GM19240 (cell line): ENCODE measurements at regions not wholly inside any gene's neighbourhood (a gene's known extent, or its start where the extent isn't known, plus 50 kb on each side); places are given as distances from the start of the nearest gene placed in this dataset.
"Not testable (repeated sequence)": the region's sequence is repeated elsewhere in the genome, so short reads cannot be mapped to it uniquely, and the experiment has no call there.

Experiments
- DNase-seq: peaks from one replicate; pipeline ENCODE4 v3.0.0; 2011; ENCODE audit warnings: low spot score; ENCODE audit not compliant: insufficient read length

GRCh38 chr1:170375082-170375723 is 156.8 kb upstream of the GORAB start:
- DNase-seq, result no peak

- no peak for DNase-seq
These were observed 155.1 kb upstream of the GORAB start for GRCh38 chr1:170376801-170377385.

GRCh38 chr1:170377440-170377839 is 154.5 kb upstream of the GORAB start:
- DNase-seq, result no peak

GRCh38 chr1:170377896-170378634 is 153.9 kb upstream of the GORAB start:
- DNase-seq, result no peak

GRCh38 chr1:170385750-170386149 is 146.2 kb upstream of the GORAB start:
- DNase-seq, result no peak

- DNase-seq, result no peak
These were observed 143.5 kb upstream of the GORAB start for GRCh38 chr1:170388489-170388888.

- no peak for DNase-seq
These were observed 136.8 kb upstream of the GORAB start for GRCh38 chr1:170395149-170395548.

- no peak for DNase-seq
These were observed 134.9 kb upstream of the GORAB start for GRCh38 chr1:170397061-170397460.

- DNase-seq, result no peak
These were observed 129.3 kb upstream of the GORAB start for GRCh38 chr1:170402476-170403311.

GRCh38 chr1:170407138-170407537 is 124.8 kb upstream of the GORAB start:
- no peak for DNase-seq

GRCh38 chr1:170407581-170407980 is 124.4 kb upstream of the GORAB start:
- no peak for DNase-seq

- no peak for DNase-seq
These were observed 121.4 kb upstream of the GORAB start for GRCh38 chr1:170410401-170411166.

- no peak for DNase-seq
These were observed 116.8 kb upstream of the GORAB start for GRCh38 chr1:170414989-170415709.

GRCh38 chr1:170415710-170416372 is 116.1 kb upstream of the GORAB start:
- no peak for DNase-seq

- DNase-seq, result no peak
These were observed 107.6 kb upstream of the GORAB start for GRCh38 chr1:170424346-170424745.

GRCh38 chr1:170426596-170426995 is 105.4 kb upstream of the GORAB start:
- no peak for DNase-seq

- DNase-seq, result not testable (repeated sequence)
These were observed 105.0 kb upstream of the GORAB start for GRCh38 chr1:170427002-170427401.

- no peak for DNase-seq
These were observed 95.0 kb upstream of the GORAB start for GRCh38 chr1:170436928-170437327.

- DNase-seq, result no peak
These were observed 86.9 kb upstream of the GORAB start for GRCh38 chr1:170445096-170445495.

GRCh38 chr1:170448661-170449158 is 83.3 kb upstream of the GORAB start:
- no peak for DNase-seq
